HepG2 (cell line): ENCODE measurements at regions not wholly inside any gene's neighbourhood (a gene's known extent, or its start where the extent isn't known, plus 50 kb on each side); places are given as distances from the start of the nearest gene placed in this dataset.

Experiments used
- ATAC-seq: fragments of 200-7000 bp; cut with Tn5 transposase; 3 replicates; pipeline ENCODE4 v1.9.1; 2020; ENCODE audit warnings: mild to moderate bottlenecking, moderate library complexity
- BruUV-seq: library from RNA; stranded (reverse); fragments of 400-500 nt; replicated peaks from 2 replicates; lab custom pipeline; 2021; lab: Mats Ljungman, UMichigan
- CTCF ChIA-PET: fragments of 300-600 bp; formaldehyde crosslinking; extraction: SDS; loops from one replicate; lab custom pipeline; 2021; ENCODE audit warnings: low total read pairs, inconsistent platforms, low intra/inter-chr PET ratio; lab: Yijun Ruan, JAX
- POLR2A ChIA-PET: fragments of 350-600 bp; sonication (Branson Sonifier 250); formaldehyde crosslinking; loops from one replicate; lab custom pipeline; 2020; ENCODE audit warnings: antibody characterized with exemption, inconsistent platforms; lab: Yijun Ruan, JAX
- DNase-seq: peaks from one replicate; pipeline ENCODE4 v3.0.0-alpha.2; 2015; ENCODE audit warnings: low spot score
- FAIRE-seq: peaks from 3 replicates; lab custom pipeline; 2011; peaks lifted over from hg19 to GRCh38; lab: Jason Lieb, UNC
- H2AFZ ChIP-seq: one replicate; pipeline ENCODE4 v1.6.1; 2011; ENCODE audit warnings: low read length, inconsistent platforms
- H3K27ac ChIP-seq: fragments of 300-600 bp; 3 replicates; pipeline ENCODE4 v1.8.0; 2011; ENCODE audit warnings: mixed run types, mild to moderate bottlenecking, mixed read lengths, low read length, inconsistent platforms; ENCODE audit not compliant: insufficient read depth; ENCODE audit errors: extremely low read length
- H3K27me3 ChIP-seq, 2 experiments: fragments of 200-600 bp in 1 of 2; 2 replicates in 1 of 2; 3 replicates in 1 of 2; pipeline versions ENCODE4 v1.6.0 to v1.8.0; 2011; ENCODE audit warnings: low read length in 2 of 2, mild to moderate bottlenecking in 2 of 2, moderate library complexity in 2 of 2, inconsistent platforms in 1 of 2; ENCODE audit not compliant: insufficient read depth in 2 of 2, control insufficient read depth in 1 of 2
- H3K36me3 ChIP-seq, 2 experiments: fragments of 200-600 bp in 1 of 2; replicated peaks in 1 of 2; 2 replicates in 1 of 2; 3 replicates in 1 of 2; pipeline versions ENCODE4 v1.5.1 to v1.8.0; 2011; ENCODE audit warnings: low read length in 2 of 2, inconsistent platforms in 1 of 2; ENCODE audit not compliant: insufficient read depth in 2 of 2, control insufficient read depth in 1 of 2
- H3K4me1 ChIP-seq: 2 replicates; pipeline ENCODE4 v1.5.1; 2012; ENCODE audit warnings: low read length, inconsistent platforms; ENCODE audit not compliant: insufficient read depth
- H3K4me2 ChIP-seq: 2 replicates; pipeline ENCODE4 v1.6.0; 2011; ENCODE audit warnings: low read depth, low read length, inconsistent platforms
- H3K4me3 ChIP-seq, 3 experiments: fragments of 200-600 bp in 1 of 3; sonication (generic), shearing (Covaris generic) in 1 of 3; replicated peaks in 1 of 3; 2 replicates each; pipeline ENCODE4 v1.5.1; 2011 to 2016; ENCODE audit warnings: low read length in 3 of 3, inconsistent platforms in 2 of 3, low read depth in 2 of 3, mild to moderate bottlenecking in 2 of 3, control low read depth in 1 of 3, mixed read lengths in 1 of 3; ENCODE audit not compliant: insufficient read depth in 1 of 3
- H3K79me2 ChIP-seq: one replicate; pipeline ENCODE4 v1.6.1; 2011; ENCODE audit warnings: low read length, inconsistent platforms; ENCODE audit not compliant: insufficient read depth
- H3K9ac ChIP-seq: 2 replicates; pipeline ENCODE4 v1.6.0; 2011; ENCODE audit warnings: mild to moderate bottlenecking, low read depth, low read length, inconsistent platforms; ENCODE audit not compliant: insufficient read depth
- H3K9me3 ChIP-seq: 2 replicates; pipeline ENCODE4 v1.5.1; 2012; ENCODE audit warnings: mild to moderate bottlenecking, low read length
- H4K20me1 ChIP-seq: 2 replicates; pipeline ENCODE4 v1.6.0; 2011; ENCODE audit warnings: inconsistent platforms, mild to moderate bottlenecking, low read length, moderate library complexity; ENCODE audit not compliant: insufficient read depth
- ATAD3A ChIP-seq: sonication (generic); formaldehyde crosslinking; IDR thresholded peaks from 2 replicates; pipeline ENCODE4 v1.4.0; 2020; ENCODE audit warnings: missing genetic modification reagents
- CCDC6 ChIP-seq: sonication (generic); formaldehyde crosslinking; IDR thresholded peaks from 2 replicates; pipeline ENCODE4 v1.8.1; 2022; ENCODE audit warnings: mild to moderate bottlenecking, missing genetic modification reagents, moderate library complexity
- CENPX ChIP-seq: sonication (generic); formaldehyde crosslinking; IDR thresholded peaks from 2 replicates; pipeline ENCODE4 v1.9.0; 2021; ENCODE audit warnings: mild to moderate bottlenecking, missing genetic modification reagents, moderate library complexity
- EP300 ChIP-seq, 3 experiments: sonication (generic) in 1 of 3; formaldehyde crosslinking in 1 of 3; IDR thresholded peaks; 2 replicates each; pipeline versions ENCODE4 v1.5.1 to v1.6.1; 2011 to 2020; ENCODE audit warnings: low read depth in 2 of 3, low read length in 2 of 3, borderline replicate concordance in 1 of 3, improper control_type of control experiment in 1 of 3, mild to moderate bottlenecking in 1 of 3, missing genetic modification reagents in 1 of 3, moderate library complexity in 1 of 3
- IKZF4 ChIP-seq: sonication (generic); formaldehyde crosslinking; IDR thresholded peaks from 2 replicates; pipeline ENCODE4 v1.5.1; 2020; ENCODE audit warnings: borderline replicate concordance, mild to moderate bottlenecking, low read depth, missing genetic modification reagents; ENCODE audit errors: not compliant biosample characterization
- WGBS: methylation state at CpG from one replicate; pipeline ENCODE4 v1.1.6; 2017; ENCODE audit warnings: low lambda C conversion rate; 5-methylcytosine and 5-hydroxymethylcytosine counted together
- in situ Hi-C: cut with HindIII; loops from 2 replicates; pipeline ENCODE4 v1.10.0; 2017; ENCODE audit warnings: low pct_unique_long_range_greater_than_20kb; ENCODE audit not compliant: extremely low pct_ligation_motif_present
- intact Hi-C: fragments of 100-400 bp; cut with micrococcal nuclease; formaldehyde crosslinking; loops from one replicate; pipeline ENCODE4 v1.10.0; 2022; ENCODE audit not compliant: unreplicated experiment
- TF ChIP-seq, protein P1 (sequence below): sonication (generic); formaldehyde crosslinking; IDR thresholded peaks from 2 replicates; pipeline ENCODE4 v1.9.0; 2021; ENCODE audit warnings: missing genetic modification reagents, borderline replicate concordance
- TF ChIP-seq, protein P2 (sequence below): sonication (generic); formaldehyde crosslinking; IDR thresholded peaks from 2 replicates; pipeline ENCODE4 v1.5.1; 2020; ENCODE audit warnings: missing genetic modification reagents, mild to moderate bottlenecking, borderline replicate concordance
- TF ChIP-seq, protein P3 (sequence below): sonication (generic); formaldehyde crosslinking; IDR thresholded peaks from 2 replicates; pipeline ENCODE4 v1.4.0; 2020; ENCODE audit warnings: low read depth, missing genetic modification reagents

DNA sequence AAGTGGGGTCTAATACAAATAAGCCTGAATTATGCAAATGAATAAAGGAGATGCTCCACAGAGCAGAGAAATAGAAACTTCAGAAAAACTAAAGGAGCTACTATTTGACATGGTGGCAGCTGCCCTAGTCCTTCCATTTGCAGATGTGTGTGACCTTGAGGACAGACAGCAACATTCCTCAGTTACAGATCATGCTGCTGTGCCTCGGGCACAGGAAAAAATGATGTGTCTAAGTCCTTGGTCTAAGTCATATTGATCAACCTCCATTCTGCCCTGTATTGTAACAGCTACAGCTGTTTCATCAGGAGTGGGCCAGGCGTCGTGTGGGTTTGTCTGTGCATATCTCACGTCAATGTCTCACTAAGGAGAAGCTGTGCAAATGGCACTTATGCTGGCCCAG lies 710.4 kb downstream of the TNS3 start:
- Histone ChIP-seq H3K9me3 (no peaks in the 10 kb centered on the region), H3K79me2 (no peaks in the 10 kb centered on the region), H3K4me3 (no peak overlapping the region), H4K20me1 (no peaks in the 10 kb centered on the region), H3K4me2 (no peak overlapping the region), H3K9ac (no peak overlapping the region), H3K36me3 (no peaks in the 10 kb centered on the region), H3K4me1 (no peaks in the 10 kb centered on the region), H2AFZ (no peak overlapping the region), H3K27ac (no peak overlapping the region), H3K27me3 (no peaks in the 10 kb centered on the region)
- ATAC-seq, result no peak
- 0% methylated on average over 4 of the region's 4 CpGs for WGBS
- in situ Hi-C loops (no loop called here), intact Hi-C loops (no loop called here)
- CTCF ChIA-PET, result no interaction called here
- POLR2A ChIA-PET, result no interaction called here
- TF ChIP-seq, protein P1, sequence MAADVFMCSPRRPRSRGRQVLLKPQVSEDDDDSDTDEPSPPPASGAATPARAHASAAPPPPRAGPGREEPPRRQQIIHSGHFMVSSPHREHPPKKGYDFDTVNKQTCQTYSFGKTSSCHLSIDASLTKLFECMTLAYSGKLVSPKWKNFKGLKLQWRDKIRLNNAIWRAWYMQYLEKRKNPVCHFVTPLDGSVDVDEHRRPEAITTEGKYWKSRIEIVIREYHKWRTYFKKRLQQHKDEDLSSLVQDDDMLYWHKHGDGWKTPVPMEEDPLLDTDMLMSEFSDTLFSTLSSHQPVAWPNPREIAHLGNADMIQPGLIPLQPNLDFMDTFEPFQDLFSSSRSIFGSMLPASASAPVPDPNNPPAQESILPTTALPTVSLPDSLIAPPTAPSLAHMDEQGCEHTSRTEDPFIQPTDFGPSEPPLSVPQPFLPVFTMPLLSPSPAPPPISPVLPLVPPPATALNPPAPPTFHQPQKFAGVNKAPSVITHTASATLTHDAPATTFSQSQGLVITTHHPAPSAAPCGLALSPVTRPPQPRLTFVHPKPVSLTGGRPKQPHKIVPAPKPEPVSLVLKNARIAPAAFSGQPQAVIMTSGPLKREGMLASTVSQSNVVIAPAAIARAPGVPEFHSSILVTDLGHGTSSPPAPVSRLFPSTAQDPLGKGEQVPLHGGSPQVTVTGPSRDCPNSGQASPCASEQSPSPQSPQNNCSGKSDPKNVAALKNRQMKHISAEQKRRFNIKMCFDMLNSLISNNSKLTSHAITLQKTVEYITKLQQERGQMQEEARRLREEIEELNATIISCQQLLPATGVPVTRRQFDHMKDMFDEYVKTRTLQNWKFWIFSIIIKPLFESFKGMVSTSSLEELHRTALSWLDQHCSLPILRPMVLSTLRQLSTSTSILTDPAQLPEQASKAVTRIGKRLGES, result no peak
- TF ChIP-seq CENPX (CRISPR knock-in tag), result no peak
- DNase-seq, result no peak
- BruUV-seq, result no TSS peak
- FAIRE-seq, result no peak

DNA sequence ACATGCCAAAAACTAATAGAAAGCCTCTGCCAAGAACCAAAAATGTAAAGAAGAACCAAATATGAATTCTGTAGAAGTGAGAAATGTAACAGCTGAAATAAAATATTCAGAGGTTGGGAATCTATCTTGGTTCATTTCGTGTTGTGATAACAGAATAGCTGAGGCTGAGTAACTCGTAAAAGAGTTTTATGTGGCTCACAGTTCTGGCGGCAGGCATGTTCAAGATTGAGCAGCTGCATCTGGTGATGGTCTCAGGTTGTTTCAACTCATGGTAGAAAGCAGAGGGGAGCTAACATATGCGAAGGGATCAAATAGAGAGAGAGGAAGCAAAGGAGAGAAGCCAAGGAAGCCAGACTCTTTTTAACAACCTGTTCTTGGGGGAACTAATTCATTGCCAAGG lies 717.2 kb downstream of the TNS3 start:
- no peaks in the 10 kb centered on the region for H3K4me1 ChIP-seq
- H3K27ac ChIP-seq, result no peak overlapping the region
- no peaks in the 10 kb centered on the region for H4K20me1 ChIP-seq
- no peak for DNase-seq
- FAIRE-seq, result no peak
- in situ Hi-C loops, result no loop called here
- H3K4me2 ChIP-seq, result no peak overlapping the region
- no peak for ATAC-seq
- WGBS, result 7% methylated on average over 4 of the region's 4 CpGs
- POLR2A ChIA-PET, result no interaction called here
- intact Hi-C loops, result no loop called here
- H3K36me3 ChIP-seq, result no peaks in the 10 kb centered on the region
- no peak overlapping the region for H2AFZ ChIP-seq
- CTCF ChIA-PET, result no interaction called here
- BruUV-seq, result no TSS peak
- no peaks in the 10 kb centered on the region for H3K9me3 ChIP-seq
- no peaks in the 10 kb centered on the region for H3K27me3 ChIP-seq
- H3K4me3 ChIP-seq, result no peak overlapping the region
- H3K9ac ChIP-seq, result no peak overlapping the region
- no peaks in the 10 kb centered on the region for H3K79me2 ChIP-seq
- TF ChIP-seq ATAD3A, result no peak
- TF ChIP-seq, protein P2, sequence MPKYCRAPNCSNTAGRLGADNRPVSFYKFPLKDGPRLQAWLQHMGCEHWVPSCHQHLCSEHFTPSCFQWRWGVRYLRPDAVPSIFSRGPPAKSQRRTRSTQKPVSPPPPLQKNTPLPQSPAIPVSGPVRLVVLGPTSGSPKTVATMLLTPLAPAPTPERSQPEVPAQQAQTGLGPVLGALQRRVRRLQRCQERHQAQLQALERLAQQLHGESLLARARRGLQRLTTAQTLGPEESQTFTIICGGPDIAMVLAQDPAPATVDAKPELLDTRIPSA, result no peak
- TF ChIP-seq CCDC6 (CRISPR knock-in tag), result no peak
- TF ChIP-seq, protein P3, sequence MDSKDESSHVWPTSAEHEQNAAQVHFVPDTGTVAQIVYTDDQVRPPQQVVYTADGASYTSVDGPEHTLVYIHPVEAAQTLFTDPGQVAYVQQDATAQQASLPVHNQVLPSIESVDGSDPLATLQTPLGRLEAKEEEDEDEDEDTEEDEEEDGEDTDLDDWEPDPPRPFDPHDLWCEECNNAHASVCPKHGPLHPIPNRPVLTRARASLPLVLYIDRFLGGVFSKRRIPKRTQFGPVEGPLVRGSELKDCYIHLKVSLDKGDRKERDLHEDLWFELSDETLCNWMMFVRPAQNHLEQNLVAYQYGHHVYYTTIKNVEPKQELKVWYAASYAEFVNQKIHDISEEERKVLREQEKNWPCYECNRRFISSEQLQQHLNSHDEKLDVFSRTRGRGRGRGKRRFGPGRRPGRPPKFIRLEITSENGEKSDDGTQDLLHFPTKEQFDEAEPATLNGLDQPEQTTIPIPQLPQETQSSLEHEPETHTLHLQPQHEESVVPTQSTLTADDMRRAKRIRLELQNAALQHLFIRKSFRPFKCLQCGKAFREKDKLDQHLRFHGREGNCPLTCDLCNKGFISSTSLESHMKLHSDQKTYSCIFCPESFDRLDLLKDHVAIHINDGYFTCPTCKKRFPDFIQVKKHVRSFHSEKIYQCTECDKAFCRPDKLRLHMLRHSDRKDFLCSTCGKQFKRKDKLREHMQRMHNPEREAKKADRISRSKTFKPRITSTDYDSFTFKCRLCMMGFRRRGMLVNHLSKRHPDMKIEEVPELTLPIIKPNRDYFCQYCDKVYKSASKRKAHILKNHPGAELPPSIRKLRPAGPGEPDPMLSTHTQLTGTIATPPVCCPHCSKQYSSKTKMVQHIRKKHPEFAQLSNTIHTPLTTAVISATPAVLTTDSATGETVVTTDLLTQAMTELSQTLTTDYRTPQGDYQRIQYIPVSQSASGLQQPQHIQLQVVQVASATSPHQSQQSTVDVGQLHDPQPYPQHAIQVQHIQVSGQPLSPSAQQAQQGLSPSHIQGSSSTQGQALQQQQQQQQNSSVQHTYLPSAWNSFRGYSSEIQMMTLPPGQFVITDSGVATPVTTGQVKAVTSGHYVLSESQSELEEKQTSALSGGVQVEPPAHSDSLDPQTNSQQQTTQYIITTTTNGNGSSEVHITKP (CRISPR knock-in tag), result no peak
- TF ChIP-seq IKZF4 (CRISPR knock-in tag), result no peak
- TF ChIP-seq EP300 (IDR thresholded peaks at IDR 0.05; ENCODE audit: low read depth in 2 of 2, low read length in 2 of 2), result no peak
- no peak for TF ChIP-seq EP300 (CRISPR knock-in tag; IDR thresholded peaks at IDR 0.05; ENCODE audit: borderline replicate concordance)
